ENCODE measurements at regions not wholly inside any gene's neighbourhood (a gene's known extent, or its start where the extent isn't known, plus 50 kb on each side); places are given as distances from the start of the nearest gene placed in this dataset.

GRCh38 chr1:244271004-244271403, 180.7 kb downstream of the ADSS2 start:
- Mint-ChIP-seq H3K4me1 (peaks cover 2 to 17% (median 12%) of the 10 kb centered on the region in 4 donors), H3K4me3 (no peak overlapping the region), H3K27ac (peak overlapping the region in 6 of 10 donors; percentile 23 to 67 (median 53)), H3K36me3 (peaks cover 0 to 5% (median 0%) of the 10 kb centered on the region in 3 donors), H3K9me3 (peaks cover 0 to 12% (median 3%) of the 10 kb centered on the region in 9 donors), H3K27me3 (peaks cover 0 to under 1% (median 0%) of the 10 kb centered on the region in 5 donors)
- POLR2A ChIA-PET, result interaction anchor here (0.6 kb wide), 1 partner anchor 29 kb away, joined by 3 read pairs; no protein-coding TSS in a partner anchor
- DNase-seq (no peak), ATAC-seq (no peak)

- Mint-ChIP-seq H3K36me3 (peaks cover 0 to 5% (median 0%) of the 10 kb centered on the region in 3 donors), H3K4me1 (peaks cover 2 to 17% (median 12%) of the 10 kb centered on the region in 4 donors), H3K9me3 (peaks cover 0 to 12% (median 3%) of the 10 kb centered on the region in 9 donors), H3K4me3 (peak overlapping the region in 2 of 10 donors; percentile 13 to 60), H3K27me3 (peaks cover 0 to 6% (median 0%) of the 10 kb centered on the region in 5 donors), H3K27ac (peak overlapping the region in 8 of 10 donors; percentile 19 to 77 (median 52))
- POLR2A ChIA-PET, result no interaction called here
- no peak for DNase-seq
- ATAC-seq, result no peak
Measured at GRCh38 chr1:244271691-244272308, 179.9 kb downstream of the ADSS2 start.

GRCh38 chr1:244272471-244273261, 179.0 kb downstream of the ADSS2 start:
- peak overlapping the region in 1 of 10 donors; percentile 60 for H3K4me3 Mint-ChIP-seq
- peaks cover 0 to 12% (median 3%) of the 10 kb centered on the region in 9 donors for H3K9me3 Mint-ChIP-seq
- H3K36me3 Mint-ChIP-seq, result peaks cover 0 to 5% (median 0%) of the 10 kb centered on the region in 3 donors
- POLR2A ChIA-PET, result interaction anchor here (0.7 kb wide), 1 partner anchor 524 kb away, joined by 3 read pairs; no protein-coding TSS in a partner anchor
- peaks cover 0 to 8% (median 0%) of the 10 kb centered on the region in 5 donors for H3K27me3 Mint-ChIP-seq
- ATAC-seq (peak; percentile 78 to 85), DNase-seq (peak; percentile 34 to 83 (median 72))
- H3K27ac Mint-ChIP-seq, result peak overlapping the region in 4 of 10 donors; percentile 18 to 51 (median 34)
- H3K4me1 Mint-ChIP-seq, result peaks cover 2 to 17% (median 12%) of the 10 kb centered on the region in 4 donors

GRCh38 chr1:244273262-244273844, 178.4 kb downstream of the ADSS2 start:
- no peak for ATAC-seq
- Mint-ChIP-seq H3K4me3 (no peak overlapping the region), H3K4me1 (peaks cover 2 to 17% (median 12%) of the 10 kb centered on the region in 4 donors), H3K27me3 (peaks cover 0 to 11% (median 0%) of the 10 kb centered on the region in 5 donors), H3K27ac (peak overlapping the region in 1 of 10 donors; percentile 18), H3K9me3 (peaks cover 0 to 12% (median 3%) of the 10 kb centered on the region in 9 donors), H3K36me3 (peaks cover 0 to 5% (median 0%) of the 10 kb centered on the region in 3 donors)
- no peak for DNase-seq
- POLR2A ChIA-PET, result no interaction called here

GRCh38 chr1:244273845-244274619, 177.7 kb downstream of the ADSS2 start:
- POLR2A ChIA-PET, result no interaction called here
- H3K27ac Mint-ChIP-seq, result no peak overlapping the region

GRCh38 chr1:244276646-244277045, 175.1 kb downstream of the ADSS2 start:
- H3K27me3 Mint-ChIP-seq, result peaks cover 0 to 11% (median 0%) of the 10 kb centered on the region in 5 donors
- POLR2A ChIA-PET, result no interaction called here
- no peak overlapping the region for H3K4me3 Mint-ChIP-seq
- no peaks in the 10 kb centered on the region for H3K36me3 Mint-ChIP-seq
- no peak for ATAC-seq
- no peaks in the 10 kb centered on the region for H3K9me3 Mint-ChIP-seq
- no peak for DNase-seq
- peaks cover 0 to 12% (median 5%) of the 10 kb centered on the region in 4 donors for H3K4me1 Mint-ChIP-seq
- H3K27ac Mint-ChIP-seq, result peak overlapping the region in 2 of 10 donors; percentile 4 to 12

More at GRCh38 chr1:244273845-244274619, 177.7 kb downstream of the ADSS2 start:
- Mint-ChIP-seq H3K9me3 (peaks cover 0 to 12% (median 3%) of the 10 kb centered on the region in 9 donors), H3K4me3 (no peak overlapping the region), H3K4me1 (peaks cover 2 to 17% (median 12%) of the 10 kb centered on the region in 4 donors), H3K36me3 (peaks cover 0 to 5% (median 0%) of the 10 kb centered on the region in 3 donors), H3K27me3 (peaks cover 0 to 11% (median 0%) of the 10 kb centered on the region in 5 donors)
- ATAC-seq (no peak), DNase-seq (no peak)

GRCh38 chr1:244280201-244280600, 171.5 kb downstream of the ADSS2 start:
- ATAC-seq (no peak), DNase-seq (no peak)
- Mint-ChIP-seq H3K27ac (no peak overlapping the region), H3K27me3 (peaks cover 0 to 13% (median 1%) of the 10 kb centered on the region in 5 donors), H3K9me3 (no peaks in the 10 kb centered on the region), H3K4me1 (no peaks in the 10 kb centered on the region), H3K36me3 (no peaks in the 10 kb centered on the region), H3K4me3 (no peak overlapping the region)
- POLR2A ChIA-PET, result interaction anchor here (0.6 kb wide), 1 partner anchor 966 kb away, joined by 3 read pairs; no protein-coding TSS in a partner anchor

- Mint-ChIP-seq H3K4me3 (no peak overlapping the region), H3K9me3 (no peaks in the 10 kb centered on the region), H3K36me3 (no peaks in the 10 kb centered on the region), H3K4me1 (no peaks in the 10 kb centered on the region), H3K27me3 (peaks cover 0 to 15% (median 1%) of the 10 kb centered on the region in 5 donors), H3K27ac (no peak overlapping the region)
- DNase-seq (no peak), ATAC-seq (no peak)
- POLR2A ChIA-PET, result interaction anchor here (0.6 kb wide), 1 partner anchor 966 kb away, joined by 3 read pairs; no protein-coding TSS in a partner anchor
Measured at GRCh38 chr1:244280859-244281258, 170.8 kb downstream of the ADSS2 start.

- no peak for ATAC-seq
- H3K4me3 Mint-ChIP-seq, result no peak overlapping the region
- POLR2A ChIA-PET, result interaction anchor here (0.6 kb wide), 1 partner anchor 77 kb away, joined by 3 read pairs; no protein-coding TSS in a partner anchor
- H3K27me3 Mint-ChIP-seq, result peaks cover 0 to 4% (median 1%) of the 10 kb centered on the region in 5 donors
- H3K9me3 Mint-ChIP-seq, result peaks cover 0 to 5% (median 2%) of the 10 kb centered on the region in 9 donors
- peaks cover 0 to 4% (median 2%) of the 10 kb centered on the region in 3 donors for H3K36me3 Mint-ChIP-seq
- no peak for DNase-seq
- no peak overlapping the region for H3K27ac Mint-ChIP-seq
- H3K4me1 Mint-ChIP-seq, result no peaks in the 10 kb centered on the region
Measured at GRCh38 chr1:244283772-244284171, 167.9 kb downstream of the ADSS2 start.

- DNase-seq, result no peak
- Mint-ChIP-seq H3K36me3 (peaks cover 0 to 7% (median 3%) of the 10 kb centered on the region in 3 donors), H3K27ac (no peak overlapping the region), H3K27me3 (peaks cover 0 to 4% (median 2%) of the 10 kb centered on the region in 5 donors), H3K9me3 (peaks cover 0 to 8% (median 5%) of the 10 kb centered on the region in 9 donors), H3K4me3 (no peak overlapping the region), H3K4me1 (no peaks in the 10 kb centered on the region)
- no peak for ATAC-seq
- POLR2A ChIA-PET, result no interaction called here
Measured at GRCh38 chr1:244284641-244285156, 167.0 kb downstream of the ADSS2 start.

GRCh38 chr1:244286341-244286740, 165.4 kb downstream of the ADSS2 start:
- no peak overlapping the region for H3K27ac Mint-ChIP-seq
- peaks cover 0 to 8% (median 5%) of the 10 kb centered on the region in 9 donors for H3K9me3 Mint-ChIP-seq
- H3K27me3 Mint-ChIP-seq, result peaks cover 0 to 10% (median 5%) of the 10 kb centered on the region in 5 donors
- POLR2A ChIA-PET, result no interaction called here
- H3K4me1 Mint-ChIP-seq, result peaks cover 7 to 13% (median 8%) of the 10 kb centered on the region in 4 donors
- ATAC-seq (no peak), DNase-seq (no peak)
- peaks cover 0 to 7% (median 3%) of the 10 kb centered on the region in 3 donors for H3K36me3 Mint-ChIP-seq
- no peak overlapping the region for H3K4me3 Mint-ChIP-seq
